Activated T-cell treated with anti-CD3 and anti-CD28 coated beads for 48 hours (primary cell): ENCODE measurements at regions not wholly inside any gene's neighbourhood (a gene's known extent, or its start where the extent isn't known, plus 50 kb on each side); places are given as distances from the start of the nearest gene placed in this dataset.
"Not testable (repeated sequence)": the region's sequence is repeated elsewhere in the genome, so short reads cannot be mapped to it uniquely, and the experiment has no call there.

Experiments used
- DNase-seq: peaks from one replicate; pipeline ENCODE4 v3.0.0-alpha.2; 2020; ENCODE audit warnings: low read depth

DNA sequence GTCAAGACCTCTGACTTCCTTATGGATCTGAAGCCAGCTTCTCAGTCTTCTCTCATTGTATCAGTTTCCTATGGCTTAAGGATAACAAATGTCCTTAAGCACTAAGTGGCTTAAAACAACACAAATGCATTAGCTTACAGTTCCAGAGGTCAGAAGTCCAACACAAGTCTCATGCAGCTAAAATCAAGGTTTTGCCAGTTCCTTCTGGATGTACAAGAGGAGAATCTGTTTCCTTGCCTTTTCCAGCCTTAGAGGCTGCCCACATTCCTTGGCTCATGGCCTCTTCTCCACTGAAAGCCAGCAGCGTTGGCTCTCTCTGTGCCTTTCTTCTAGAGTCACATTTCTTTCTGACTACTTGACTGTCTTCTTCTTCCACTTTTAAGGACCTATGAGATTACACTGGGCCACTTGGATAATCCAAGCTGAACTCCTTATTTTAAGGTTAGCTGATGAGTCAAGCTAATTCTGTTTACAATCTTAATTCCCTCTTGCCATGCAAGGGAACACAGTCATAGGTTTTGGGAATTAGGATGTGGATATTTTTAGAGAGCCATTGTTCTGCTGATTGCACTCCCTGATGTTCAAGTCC lies 179.0 kb downstream of the BCAS1 start:
- DNase-seq, result no peak

DNA sequence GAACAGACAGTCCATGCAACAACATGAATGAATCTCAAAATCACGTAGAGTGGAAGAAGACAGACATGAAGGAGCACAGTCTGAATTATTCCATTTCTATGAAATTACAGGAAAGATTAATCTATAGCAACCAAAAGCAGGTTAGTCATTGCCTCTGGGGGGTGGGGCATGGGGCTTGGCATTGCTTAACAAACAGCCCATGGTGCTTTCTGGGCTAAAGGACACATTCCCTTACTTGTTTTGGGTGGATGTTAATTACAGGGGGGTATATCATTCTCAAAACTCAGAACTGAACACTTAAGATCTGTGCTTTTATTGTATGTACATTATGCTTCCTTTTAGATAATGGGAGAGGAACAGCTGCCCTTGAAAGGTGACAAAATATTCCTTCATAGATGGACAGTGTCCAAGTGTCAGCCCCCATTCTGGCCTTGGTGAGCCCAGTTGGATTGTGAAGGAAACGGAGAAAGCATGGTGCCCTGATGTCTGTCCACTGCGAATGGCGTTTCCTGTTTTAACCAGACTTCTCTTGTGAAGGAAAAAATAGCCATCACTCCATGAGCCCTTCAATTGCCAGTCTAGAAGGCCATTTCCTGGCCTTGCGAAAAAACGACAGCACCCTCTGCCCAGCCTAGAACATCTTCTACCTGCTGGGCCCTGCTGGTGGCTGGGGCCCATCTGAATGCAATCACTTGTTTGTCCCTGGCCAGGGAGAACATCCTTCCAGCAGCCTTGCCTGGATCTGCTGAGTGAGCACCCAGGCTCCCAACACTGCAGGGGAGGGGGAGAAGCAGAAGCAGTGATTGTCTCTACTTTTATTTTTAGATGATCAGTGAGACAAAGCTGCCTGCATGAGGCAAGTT lies 179.7 kb downstream of the BCAS1 start:
- DNase-seq, result no peak

DNA sequence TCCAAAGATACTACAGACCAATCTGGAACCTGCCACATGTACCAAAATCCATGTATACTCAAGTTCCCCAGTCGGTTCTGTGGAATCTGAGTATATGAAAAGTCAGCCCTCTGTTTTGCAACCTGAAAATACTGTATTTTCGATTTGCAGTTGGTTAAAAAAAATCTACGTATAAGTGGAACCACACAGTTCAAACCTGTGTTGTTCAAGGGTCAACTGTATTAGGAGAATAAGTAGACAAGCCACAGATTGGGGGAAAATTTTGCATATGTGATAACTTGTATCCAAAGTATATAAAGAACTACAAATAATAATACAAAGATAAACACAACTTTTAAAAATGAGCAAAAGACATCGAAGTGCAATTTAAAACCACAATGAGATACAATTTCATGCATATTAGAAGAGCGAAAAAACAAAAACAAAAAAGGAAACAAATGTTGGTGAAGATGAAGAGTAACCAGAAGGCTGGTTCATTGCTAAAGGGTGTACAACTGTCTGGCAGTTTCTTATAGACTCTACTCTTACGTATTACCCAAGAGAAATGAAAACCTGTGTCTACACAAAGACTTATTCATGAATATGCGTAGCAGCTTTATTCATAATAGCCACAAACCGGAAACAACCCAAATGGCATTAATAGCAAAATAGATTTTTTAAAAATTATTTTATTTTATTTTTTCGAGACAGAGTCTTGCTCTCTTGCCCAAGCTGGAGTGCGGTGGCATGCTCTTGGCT lies 180.8 kb downstream of the BCAS1 start:
- DNase-seq, result no peak

DNA sequence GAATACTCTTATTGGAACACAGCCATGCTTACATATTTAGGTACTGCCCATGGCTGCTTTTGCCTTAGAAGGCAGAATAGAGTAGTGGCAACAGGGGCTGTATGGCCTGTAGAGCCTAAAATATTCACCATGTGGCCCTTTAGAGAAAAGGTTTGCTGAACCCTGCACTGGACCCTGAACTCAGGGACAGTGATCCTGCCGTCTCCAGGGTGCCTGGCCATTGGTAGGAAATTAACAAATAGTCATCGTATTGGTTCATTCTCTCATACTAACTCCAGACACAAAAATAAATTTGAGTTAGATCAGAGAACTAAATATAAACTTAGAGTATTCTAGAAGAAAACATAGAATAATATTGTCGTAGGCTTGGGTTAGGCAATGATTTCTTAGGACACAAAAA lies 181.4 kb downstream of the BCAS1 start:
- DNase-seq, result no peak

DNA sequence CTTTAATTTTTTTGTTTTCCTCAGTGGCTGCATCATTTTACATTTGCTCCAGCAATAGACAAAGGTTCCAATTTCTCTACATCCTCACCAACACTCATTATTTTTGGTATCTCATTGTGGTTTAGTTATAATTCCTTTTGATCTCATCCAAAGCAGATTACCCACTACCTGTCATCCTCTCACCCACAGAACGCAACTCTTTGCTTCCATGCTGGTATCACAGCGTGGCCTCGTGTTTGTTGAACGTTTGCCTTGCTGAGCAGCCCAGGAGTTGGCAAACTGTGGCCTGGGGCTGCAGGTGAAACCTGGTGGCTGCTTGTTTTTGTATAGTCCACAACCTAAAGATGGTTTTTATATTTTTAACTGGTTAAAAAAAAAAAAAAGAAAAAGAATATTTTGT lies 181.9 kb downstream of the BCAS1 start:
- DNase-seq, result no peak

- no peak for DNase-seq
Measured at GRCh38 chr20:53887973-53888372, 182.4 kb downstream of the BCAS1 start.

DNA sequence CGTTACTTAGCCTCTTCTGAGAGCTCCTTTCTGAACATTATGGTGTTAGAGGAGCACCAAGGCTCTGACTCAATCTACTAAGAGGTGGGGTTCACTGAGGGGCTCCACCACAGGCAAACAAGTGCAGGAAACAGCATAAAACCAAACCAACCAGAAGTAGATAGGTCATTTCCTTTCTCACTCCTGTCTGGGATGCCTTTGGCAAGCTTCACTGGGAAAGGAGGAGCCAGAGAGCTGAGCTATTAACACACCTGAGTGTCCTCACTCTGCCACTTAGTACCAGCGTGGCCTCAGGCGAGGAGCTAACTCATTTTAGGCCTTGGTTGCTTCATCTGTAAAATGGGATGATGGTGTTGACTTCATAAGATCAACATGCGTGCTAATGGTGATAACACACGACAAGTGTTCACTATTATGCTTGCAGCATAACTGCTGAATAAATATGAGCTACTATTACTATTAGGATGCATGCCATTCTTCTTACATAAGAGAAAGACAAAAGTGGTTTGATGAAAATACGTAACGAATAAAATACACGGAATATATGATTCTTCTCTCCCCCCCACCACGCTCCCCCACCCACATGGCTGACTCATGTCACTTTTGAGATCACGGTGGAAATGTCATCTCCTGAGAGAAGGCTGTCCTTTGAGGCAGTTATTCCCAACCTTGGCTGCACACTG lies 185.4 kb downstream of the BCAS1 start:
- DNase-seq, result no peak

GRCh38 chr20:53883098-53883911 lies 187.1 kb downstream of the BCAS1 start:
- DNase-seq, result no peak

DNA sequence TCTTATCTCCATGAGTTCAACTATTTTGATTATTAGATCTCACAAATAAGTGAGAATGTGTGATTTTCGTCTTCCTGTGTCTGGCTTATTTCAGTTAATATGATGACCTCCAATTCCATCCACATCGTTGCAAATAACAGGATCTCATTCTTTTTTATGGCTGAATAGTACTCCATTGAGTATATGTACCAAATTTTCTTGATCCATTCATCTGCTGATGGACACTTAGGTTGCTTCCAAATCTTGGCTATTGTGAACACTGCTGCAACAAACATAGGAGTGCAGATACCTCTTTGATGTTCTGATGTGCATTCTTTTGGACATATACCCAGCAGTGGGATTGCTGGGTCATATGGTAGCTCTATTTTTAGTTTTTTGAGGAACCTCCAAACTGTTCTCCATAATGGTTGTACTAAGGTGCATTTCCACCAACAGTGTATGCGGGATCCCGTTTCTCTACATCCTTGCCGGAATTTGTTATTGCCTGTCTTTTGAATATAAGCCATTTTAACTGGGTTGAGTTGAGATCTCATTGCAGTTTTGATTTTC lies 187.9 kb downstream of the BCAS1 start:
- not testable (repeated sequence) for DNase-seq

- DNase-seq, result no peak
Measured at GRCh38 chr20:53881362-53881761, 189.0 kb downstream of the BCAS1 start.

GRCh38 chr20:53880108-53880641 lies 190.2 kb downstream of the BCAS1 start:
- no peak for DNase-seq

DNA sequence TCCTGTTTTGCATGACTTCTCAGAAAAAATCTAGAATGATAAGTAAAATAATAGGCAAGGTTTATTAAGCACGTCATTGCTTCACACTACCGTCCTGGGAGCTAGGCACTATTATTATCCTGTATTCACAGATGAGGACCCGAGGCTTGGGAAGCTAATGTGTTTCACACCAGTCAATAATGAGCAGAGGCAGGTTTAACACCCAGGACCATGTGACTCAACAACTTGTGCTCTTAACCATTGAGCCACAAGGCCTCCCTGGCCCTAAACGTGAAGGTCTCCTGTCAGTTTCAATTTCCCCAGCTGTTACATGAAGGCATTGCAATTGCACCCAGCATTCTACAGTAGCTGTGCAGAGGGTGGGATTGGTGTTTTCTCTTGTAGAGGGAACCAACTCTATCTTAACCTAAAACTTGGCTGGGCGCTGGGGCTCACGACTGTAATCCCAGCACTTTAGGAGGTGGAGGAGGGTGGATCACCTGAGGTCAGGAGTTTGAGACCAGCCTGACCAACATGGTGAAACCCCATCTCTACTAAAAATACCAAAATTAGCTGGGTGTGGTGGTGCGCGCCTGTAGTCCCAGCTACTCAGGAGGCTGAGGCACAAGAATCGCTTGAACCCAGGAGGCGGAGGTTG lies 191.2 kb downstream of the BCAS1 start:
- DNase-seq, result no peak

DNA sequence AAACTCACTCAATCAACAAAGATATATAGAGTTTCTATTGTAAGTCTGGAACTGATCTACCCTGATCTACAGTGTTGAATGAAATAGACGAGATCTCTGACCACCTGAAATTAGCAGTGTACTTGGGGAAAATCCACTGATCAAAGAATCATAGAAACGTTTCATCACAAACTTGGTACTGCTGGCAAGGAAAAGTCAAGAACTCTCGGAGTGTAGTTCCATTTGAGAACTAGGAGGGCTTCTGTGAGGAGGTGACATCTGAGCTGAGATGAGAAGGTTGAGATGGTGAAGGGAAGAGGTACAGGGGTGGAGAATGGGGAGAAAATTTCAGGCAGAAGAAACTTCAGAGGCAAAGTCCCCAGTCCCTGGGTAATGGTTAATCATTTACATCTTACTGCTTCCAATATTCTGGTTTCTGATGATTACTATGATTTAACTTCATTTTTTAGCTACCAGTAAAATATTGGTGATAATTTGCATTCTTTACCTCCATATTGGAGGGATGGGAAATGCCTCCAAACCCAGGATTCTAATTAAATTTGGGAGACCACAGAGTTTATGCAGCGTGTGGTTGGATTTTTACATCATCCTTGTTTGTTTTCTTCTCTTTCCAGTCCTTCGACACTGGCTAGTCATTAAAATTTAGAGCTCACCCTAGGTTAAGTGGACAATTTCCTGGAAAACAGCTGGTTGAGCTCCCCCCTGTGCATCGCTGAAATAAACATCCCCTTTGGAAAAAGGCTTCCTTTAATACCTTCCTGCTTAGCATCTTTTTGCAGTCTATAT lies 191.9 kb downstream of the BCAS1 start:
- DNase-seq, result no peak

DNA sequence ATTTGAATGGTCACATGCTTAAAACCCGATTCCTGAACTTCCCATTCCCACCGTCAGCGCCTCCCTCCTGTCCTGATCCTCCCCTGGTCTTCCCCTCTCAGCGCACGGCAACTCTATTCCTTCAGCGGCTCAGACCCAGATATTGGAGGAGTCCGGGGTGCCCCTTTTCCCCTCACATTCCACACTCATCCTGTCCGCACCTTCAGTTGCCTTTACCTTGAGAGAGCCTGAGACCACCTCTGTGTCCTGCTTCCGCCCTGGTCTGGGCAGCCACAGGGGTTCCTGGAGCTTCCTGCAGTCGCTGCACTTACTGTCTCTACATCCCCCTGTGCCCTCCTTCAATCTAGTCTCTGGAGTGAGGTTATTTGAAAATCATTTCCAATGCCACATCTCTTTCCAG lies 193.4 kb downstream of the BCAS1 start:
- no peak for DNase-seq

- DNase-seq, result no peak
Measured at GRCh38 chr20:53876470-53876869, 193.9 kb downstream of the BCAS1 start.

GRCh38 chr20:53875452-53875851 lies 194.9 kb downstream of the BCAS1 start:
- no peak for DNase-seq

DNA sequence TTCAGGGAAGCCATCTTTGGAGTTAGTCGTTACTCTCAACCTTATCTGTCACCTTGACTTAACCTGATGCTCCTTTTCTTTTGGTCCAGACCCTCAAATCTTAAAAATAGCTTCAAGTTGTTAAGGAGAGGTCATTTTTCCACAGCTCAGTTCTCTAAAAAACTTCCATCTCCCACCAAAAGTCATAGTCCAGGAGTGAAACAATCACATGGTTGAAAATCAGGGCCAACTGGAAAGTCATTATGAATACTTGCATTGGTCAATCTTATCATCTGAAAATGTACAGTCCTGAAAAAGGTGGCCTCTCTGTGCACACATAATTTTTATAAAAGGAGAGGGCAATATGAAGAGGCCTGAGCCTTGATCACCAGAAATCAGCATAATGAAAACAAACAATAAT lies 195.7 kb downstream of the BCAS1 start:
- DNase-seq, result no peak

DNA sequence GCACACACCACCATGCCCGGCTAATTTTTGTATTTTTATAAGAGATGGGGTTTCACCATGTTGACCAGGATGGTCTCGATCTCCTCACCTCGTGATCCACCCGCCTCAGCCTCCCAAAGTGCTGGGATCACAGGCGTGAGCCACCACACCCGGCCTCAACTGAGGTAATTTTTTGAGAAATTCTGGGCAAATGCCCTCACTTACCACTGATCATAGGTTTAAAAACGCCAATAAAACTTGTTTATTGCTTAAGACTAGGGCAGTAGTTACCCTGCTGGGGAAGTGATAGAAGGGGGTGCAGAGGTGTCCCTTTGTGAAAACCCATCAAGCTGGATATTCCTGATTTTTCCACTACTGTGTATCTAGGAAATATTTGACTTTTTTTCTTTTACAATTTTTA lies 196.3 kb downstream of the BCAS1 start:
- DNase-seq, result no peak

GRCh38 chr20:53873230-53873604 lies 197.2 kb downstream of the BCAS1 start:
- no peak for DNase-seq
